GM11168 (cell line): ENCODE measurements at regions not wholly inside any gene's neighbourhood (a gene's known extent, or its start where the extent isn't known, plus 50 kb on each side); places are given as distances from the start of the nearest gene placed in this dataset.

ENCODE experiments used
- in situ Hi-C: fragments of 300-500 bp; cut with MboI; formaldehyde crosslinking; loops from one replicate; pipeline ENCODE4 v1.12.0; 2022; ENCODE audit warnings: low sequenced_read_pairs; ENCODE audit not compliant: unreplicated experiment

GRCh38 chr18:37669991-37670534 is 104.5 kb upstream of the CELF4 start:
- in situ Hi-C loops = no loop called here

- in situ Hi-C loops = no loop called here
Measured at GRCh38 chr18:37668971-37669747, 103.6 kb upstream of the CELF4 start.

DNA sequence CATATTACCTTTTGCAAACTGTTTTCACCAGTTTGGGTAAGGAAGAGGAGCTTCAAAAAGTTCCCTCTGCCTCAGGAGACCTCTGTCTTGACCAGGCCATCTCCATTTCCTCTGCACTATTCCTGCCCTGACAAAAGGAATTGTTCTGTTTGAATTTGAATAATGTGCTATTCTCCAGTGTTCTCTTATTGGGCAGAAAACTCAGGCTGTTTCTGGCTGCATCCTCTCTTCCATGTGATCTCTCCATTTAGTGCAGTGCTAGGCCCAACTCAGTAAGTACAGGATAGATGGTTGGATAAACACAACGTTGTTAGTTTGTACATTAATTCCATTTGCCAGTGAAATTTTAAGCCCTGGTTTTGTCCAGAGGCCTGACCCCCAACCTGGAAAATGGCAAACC is 102.2 kb upstream of the CELF4 start:
- in situ Hi-C loops = no loop called here

DNA sequence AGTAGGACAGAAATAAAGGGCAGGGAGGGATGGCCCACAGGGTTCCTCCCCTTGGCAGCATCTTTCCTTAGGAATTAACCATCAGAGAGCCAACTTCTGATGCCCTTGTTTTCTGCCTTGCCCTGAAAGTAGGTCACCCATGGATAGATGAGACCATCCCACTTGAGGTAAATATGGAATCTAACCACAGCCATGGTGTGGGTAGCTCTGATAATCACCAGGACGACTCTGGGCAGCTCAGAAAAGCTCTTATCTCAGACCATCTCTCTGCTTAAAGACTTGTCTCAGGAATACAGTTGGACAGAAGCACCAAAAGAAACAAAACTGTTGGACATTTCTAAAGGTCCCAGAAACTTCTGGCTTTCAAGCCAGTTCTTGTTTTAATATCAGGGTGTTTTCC is 101.4 kb upstream of the CELF4 start:
- in situ Hi-C loops = no loop called here

- in situ Hi-C loops = no loop called here
Measured at GRCh38 chr18:37666451-37666850, 100.9 kb upstream of the CELF4 start.

DNA sequence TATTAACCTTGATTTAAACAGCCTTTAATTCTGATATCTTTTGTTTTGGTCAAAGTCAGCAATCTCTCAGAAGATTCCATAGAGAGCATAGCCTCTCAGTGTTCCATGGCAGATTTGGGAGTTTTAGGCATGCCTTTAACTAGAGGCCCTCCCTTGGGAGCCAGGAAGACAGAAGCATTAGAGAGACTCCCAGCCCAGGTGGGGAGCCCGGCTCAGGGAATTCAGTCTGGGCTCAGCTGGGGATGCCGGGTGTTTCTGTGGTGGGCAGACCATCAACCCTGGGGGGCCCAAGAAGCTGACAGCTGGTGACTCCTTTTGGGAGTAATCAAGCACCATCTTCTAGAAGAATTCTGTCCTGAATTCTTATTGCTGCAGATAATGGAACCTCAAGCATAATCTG is 99.7 kb upstream of the CELF4 start:
- in situ Hi-C loops = no loop called here

GRCh38 chr18:37663446-37663845 is 97.8 kb upstream of the CELF4 start:
- in situ Hi-C loops = no loop called here

- in situ Hi-C loops = no loop called here
Measured at GRCh38 chr18:37662546-37663339, 97.1 kb upstream of the CELF4 start.

DNA sequence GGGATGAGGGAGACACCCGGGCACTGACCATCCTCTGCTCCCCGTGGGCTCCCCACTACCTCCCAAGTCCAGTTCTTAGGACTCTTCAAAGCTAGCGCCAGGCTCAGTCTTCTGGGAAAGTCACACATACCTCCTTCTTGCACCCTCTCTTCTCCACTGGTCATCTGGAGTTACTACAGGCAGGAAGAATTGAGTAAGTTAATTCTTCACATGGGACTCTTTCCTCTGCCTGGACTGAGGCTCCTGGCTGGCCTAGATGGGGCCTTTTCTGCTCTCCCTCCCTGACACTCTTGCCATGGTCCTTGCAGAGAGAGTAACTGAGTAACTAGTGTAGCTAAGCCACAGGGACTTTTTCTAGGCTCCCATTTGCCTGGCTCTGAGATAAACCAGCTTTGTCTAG is 96.5 kb upstream of the CELF4 start:
- in situ Hi-C loops = no loop called here

GRCh38 chr18:37661478-37661877 is 95.9 kb upstream of the CELF4 start:
- in situ Hi-C loops = no loop called here

- in situ Hi-C loops = no loop called here
Measured at GRCh38 chr18:37661061-37661460, 95.5 kb upstream of the CELF4 start.

- in situ Hi-C loops = no loop called here
Measured at GRCh38 chr18:37660658-37661057, 95.1 kb upstream of the CELF4 start.

DNA sequence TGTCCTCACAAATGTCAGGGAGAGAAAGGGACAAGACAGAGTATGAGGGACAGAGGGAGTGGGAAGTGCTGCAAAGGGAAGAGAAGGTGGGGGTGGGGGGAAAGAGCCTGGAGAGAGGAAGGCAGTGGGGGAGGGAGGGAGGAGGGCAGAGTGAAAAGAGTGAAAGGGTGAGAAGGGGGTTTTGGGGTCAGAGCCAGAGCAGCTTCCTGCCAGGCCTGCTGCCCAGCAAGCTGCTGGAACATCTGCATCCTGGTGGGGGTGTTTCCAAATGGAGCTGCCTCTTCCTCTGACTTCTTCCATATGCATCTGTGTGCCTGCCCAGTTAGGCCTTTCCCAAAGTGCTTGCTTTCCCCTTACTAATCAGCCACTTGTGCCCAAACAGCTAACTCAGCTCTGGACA is 94.3 kb upstream of the CELF4 start:
- in situ Hi-C loops = no loop called here

DNA sequence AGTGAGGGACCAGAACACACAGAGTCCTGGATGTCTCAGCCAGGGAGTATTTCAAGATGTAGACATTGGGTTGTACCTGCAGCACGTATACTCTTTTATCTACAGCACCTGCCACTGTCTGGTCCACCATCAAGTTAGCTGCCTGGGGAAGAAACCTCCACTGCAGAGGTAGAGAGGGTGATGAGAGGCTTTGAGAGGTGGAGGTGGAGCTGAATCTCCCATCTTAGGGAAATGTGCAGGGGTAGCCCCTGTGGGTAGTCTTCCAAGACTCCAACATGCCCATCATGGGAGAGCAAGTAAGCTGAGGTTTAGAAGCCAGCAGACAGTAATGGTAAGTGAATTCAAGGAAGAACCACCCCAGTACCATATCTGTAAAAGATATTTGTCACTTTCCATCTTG is 93.3 kb upstream of the CELF4 start:
- in situ Hi-C loops = no loop called here

DNA sequence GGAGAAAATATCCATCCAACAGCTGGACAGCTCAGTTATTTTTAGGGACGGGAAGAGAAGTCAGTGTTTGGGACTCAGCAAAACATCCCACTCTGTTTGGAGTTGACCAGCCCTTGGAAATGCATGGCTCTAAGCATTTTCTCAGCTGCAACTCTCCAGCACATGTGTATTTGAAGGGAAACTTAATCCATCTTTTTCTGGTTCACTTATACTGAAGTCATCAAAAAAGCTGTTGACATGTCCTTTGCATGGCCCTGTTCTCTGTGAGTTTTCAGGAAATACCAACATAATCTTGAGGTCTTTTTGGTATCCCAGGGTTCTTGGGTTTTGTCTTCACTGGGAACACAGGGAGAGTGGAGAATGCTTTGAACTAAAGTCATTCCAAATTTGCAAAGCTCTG is 91.9 kb upstream of the CELF4 start:
- in situ Hi-C loops = no loop called here

DNA sequence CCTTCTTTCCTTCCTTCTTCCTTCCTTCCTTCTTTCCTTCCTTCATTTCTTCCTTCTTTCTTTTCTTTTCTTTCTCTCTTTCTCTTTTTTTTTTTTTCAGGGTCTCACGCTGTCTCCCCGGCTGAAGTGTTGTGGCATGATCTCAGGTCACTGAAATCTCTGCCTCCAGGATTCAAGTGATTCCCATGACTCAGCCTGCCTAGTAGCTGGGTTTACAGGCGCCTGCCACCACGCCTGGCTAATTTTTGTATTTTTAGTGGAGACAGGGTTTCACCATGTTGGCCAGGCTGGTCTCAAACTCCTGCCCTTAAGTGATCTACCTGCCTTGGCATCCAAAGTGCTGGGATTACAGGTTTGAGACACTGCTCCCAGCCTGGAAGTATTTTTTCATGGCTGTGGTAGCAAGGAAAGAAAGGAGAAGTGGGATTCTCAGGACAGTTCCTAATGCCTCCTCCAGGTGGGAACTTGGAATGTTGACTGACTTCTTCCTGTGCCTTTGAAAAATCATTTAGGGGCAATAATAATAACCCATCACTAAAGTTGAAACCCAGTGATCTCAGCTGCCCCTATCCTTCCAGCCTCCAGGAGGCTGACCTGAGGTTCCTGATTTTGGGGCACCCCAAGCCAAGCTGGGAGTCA is 89.3 kb upstream of the CELF4 start:
- in situ Hi-C loops = no loop called here

GRCh38 chr18:37654034-37654433 is 88.4 kb upstream of the CELF4 start:
- in situ Hi-C loops = no loop called here

- in situ Hi-C loops = no loop called here
Measured at GRCh38 chr18:37653618-37654017, 88.0 kb upstream of the CELF4 start.

- in situ Hi-C loops = no loop called here
Measured at GRCh38 chr18:37649930-37650329, 84.3 kb upstream of the CELF4 start.

DNA sequence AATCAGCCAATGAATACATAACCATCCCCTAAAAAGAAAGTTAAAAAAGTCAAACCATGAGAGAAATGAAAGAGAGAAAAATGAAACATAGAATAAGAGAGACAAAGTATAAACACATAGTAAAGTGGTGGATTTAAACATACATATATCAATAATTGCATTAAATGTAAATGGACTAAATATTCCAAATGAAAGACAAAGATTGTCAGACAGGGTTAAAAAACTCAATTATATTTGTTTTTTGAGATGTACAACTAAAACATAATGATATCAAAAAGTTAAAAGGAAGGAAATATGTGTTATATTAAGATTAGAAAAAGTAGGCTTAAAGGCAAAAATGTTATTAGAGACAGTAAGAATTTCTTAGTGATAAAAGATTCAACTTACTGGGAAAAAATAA is 83.8 kb upstream of the CELF4 start:
- in situ Hi-C loops = no loop called here

DNA sequence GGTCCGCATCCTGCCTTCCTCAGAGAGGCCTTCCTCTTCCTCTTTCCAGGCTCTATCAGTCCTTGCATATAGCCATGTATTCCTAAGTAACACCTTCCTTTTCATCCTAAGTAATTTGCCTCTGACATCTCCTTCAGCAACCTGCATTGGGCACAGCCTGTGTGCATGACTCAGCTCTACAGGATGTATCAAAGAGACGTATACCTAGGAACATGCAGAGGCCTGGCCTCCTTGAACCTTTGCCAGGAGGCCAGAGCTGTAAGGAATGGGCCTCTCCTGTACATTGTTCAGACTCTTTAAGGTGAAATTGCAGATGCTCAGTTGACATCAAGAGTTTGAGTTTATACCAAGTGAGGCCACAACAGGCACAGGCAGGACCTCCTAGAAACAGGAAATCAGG is 76.0 kb upstream of the CELF4 start:
- in situ Hi-C loops = no loop called here
